Activated T-cell treated with anti-CD3 and anti-CD28 coated beads, Interleukin-2, amount 50 U/mL, for 24 hours (primary cell): ENCODE measurements at regions not wholly inside any gene's neighbourhood (a gene's known extent, or its start where the extent isn't known, plus 50 kb on each side); places are given as distances from the start of the nearest gene placed in this dataset.
"Not testable (repeated sequence)": the region's sequence is repeated elsewhere in the genome, so short reads cannot be mapped to it uniquely, and the experiment has no call there.

Experiments
- DNase-seq: peaks from one replicate; pipeline ENCODE4 v3.0.0-alpha.2; 2020
- H3K27ac Mint-ChIP-seq: 2 replicates; pipeline ENCODE4 v1.8.0; 2020; ENCODE audit warnings: mild to moderate bottlenecking, mixed read lengths
- H3K27me3 Mint-ChIP-seq: 2 replicates; pipeline ENCODE4 v1.8.0; 2020; ENCODE audit warnings: mixed read lengths
- H3K36me3 Mint-ChIP-seq: 2 replicates; pipeline ENCODE4 v1.8.0; 2020; ENCODE audit warnings: low read depth, mixed read lengths
- H3K4me1 Mint-ChIP-seq: 2 replicates; pipeline ENCODE4 v1.8.0; 2020; ENCODE audit warnings: low read depth, mixed read lengths
- H3K4me3 Mint-ChIP-seq: 2 replicates; pipeline ENCODE4 v1.8.0; 2020; ENCODE audit warnings: mild to moderate bottlenecking, moderate library complexity, mixed read lengths
- H3K9me3 Mint-ChIP-seq: 2 replicates; pipeline ENCODE4 v1.8.0; 2020; ENCODE audit warnings: mixed read lengths

GRCh38 chr12:63394983-63395382 lies 244.0 kb upstream of the AVPR1A start:
- DNase-seq, result no peak
- H3K27me3 Mint-ChIP-seq, result no peaks in the 10 kb centered on the region
- no peak overlapping the region for H3K4me3 Mint-ChIP-seq
- H3K9me3 Mint-ChIP-seq, result peaks cover 4% of the 10 kb centered on the region
- no peaks in the 10 kb centered on the region for H3K4me1 Mint-ChIP-seq
- H3K27ac Mint-ChIP-seq, result no peak overlapping the region
- H3K36me3 Mint-ChIP-seq, result no peaks in the 10 kb centered on the region

- Mint-ChIP-seq H3K27ac (no peak overlapping the region), H3K4me3 (no peak overlapping the region), H3K27me3 (no peaks in the 10 kb centered on the region), H3K4me1 (no peaks in the 10 kb centered on the region), H3K36me3 (no peaks in the 10 kb centered on the region), H3K9me3 (peaks cover 4% of the 10 kb centered on the region)
- no peak for DNase-seq
These were observed 243.3 kb upstream of the AVPR1A start for GRCh38 chr12:63394349-63394748.

GRCh38 chr12:63389211-63389610 lies 238.2 kb upstream of the AVPR1A start:
- H3K9me3 Mint-ChIP-seq, result no peaks in the 10 kb centered on the region
- no peak overlapping the region for H3K4me3 Mint-ChIP-seq
- DNase-seq, result no peak
- no peaks in the 10 kb centered on the region for H3K36me3 Mint-ChIP-seq
- no peaks in the 10 kb centered on the region for H3K27me3 Mint-ChIP-seq
- no peak overlapping the region for H3K27ac Mint-ChIP-seq
- H3K4me1 Mint-ChIP-seq, result no peaks in the 10 kb centered on the region

- Mint-ChIP-seq H3K4me1 (no peaks in the 10 kb centered on the region), H3K27me3 (no peaks in the 10 kb centered on the region), H3K9me3 (no peaks in the 10 kb centered on the region), H3K36me3 (no peaks in the 10 kb centered on the region), H3K4me3 (no peak overlapping the region), H3K27ac (no peak overlapping the region)
- DNase-seq, result no peak
These were observed 236.8 kb upstream of the AVPR1A start for GRCh38 chr12:63387771-63388170.

- Mint-ChIP-seq H3K4me1 (no peaks in the 10 kb centered on the region), H3K36me3 (no peaks in the 10 kb centered on the region), H3K9me3 (no peaks in the 10 kb centered on the region), H3K27me3 (no peaks in the 10 kb centered on the region), H3K27ac (no peak overlapping the region), H3K4me3 (no peak overlapping the region)
- DNase-seq, result no peak
These were observed 231.9 kb upstream of the AVPR1A start for GRCh38 chr12:63382930-63383329.

GRCh38 chr12:63362791-63363190 lies 211.8 kb upstream of the AVPR1A start:
- Mint-ChIP-seq H3K36me3 (no peaks in the 10 kb centered on the region), H3K27ac (no peak overlapping the region), H3K4me1 (no peaks in the 10 kb centered on the region), H3K4me3 (no peak overlapping the region), H3K9me3 (no peaks in the 10 kb centered on the region), H3K27me3 (no peaks in the 10 kb centered on the region)
- DNase-seq, result no peak

GRCh38 chr12:63362166-63362565 lies 211.2 kb upstream of the AVPR1A start:
- Mint-ChIP-seq H3K9me3 (no peaks in the 10 kb centered on the region), H3K27me3 (no peaks in the 10 kb centered on the region)

GRCh38 chr12:63354969-63355368 lies 204.0 kb upstream of the AVPR1A start:
- no peak overlapping the region for H3K27ac Mint-ChIP-seq
- no peaks in the 10 kb centered on the region for H3K36me3 Mint-ChIP-seq
- H3K9me3 Mint-ChIP-seq, result no peaks in the 10 kb centered on the region
- no peak overlapping the region for H3K4me3 Mint-ChIP-seq
- DNase-seq, result no peak
- no peaks in the 10 kb centered on the region for H3K4me1 Mint-ChIP-seq
- H3K27me3 Mint-ChIP-seq, result no peaks in the 10 kb centered on the region

More at GRCh38 chr12:63362166-63362565, 211.2 kb upstream of the AVPR1A start:
- DNase-seq, result no peak
- Mint-ChIP-seq H3K4me1 (no peaks in the 10 kb centered on the region), H3K4me3 (no peak overlapping the region), H3K27ac (no peak overlapping the region), H3K36me3 (no peaks in the 10 kb centered on the region)

GRCh38 chr12:63353559-63353958 lies 202.6 kb upstream of the AVPR1A start:
- no peaks in the 10 kb centered on the region for H3K27me3 Mint-ChIP-seq
- no peaks in the 10 kb centered on the region for H3K36me3 Mint-ChIP-seq
- H3K4me3 Mint-ChIP-seq, result no peak overlapping the region
- DNase-seq, result no peak
- H3K27ac Mint-ChIP-seq, result no peak overlapping the region
- H3K9me3 Mint-ChIP-seq, result no peaks in the 10 kb centered on the region
- H3K4me1 Mint-ChIP-seq, result no peaks in the 10 kb centered on the region

GRCh38 chr12:63351370-63351769 lies 200.4 kb upstream of the AVPR1A start:
- H3K4me3 Mint-ChIP-seq, result no peak overlapping the region
- no peak overlapping the region for H3K27ac Mint-ChIP-seq
- H3K9me3 Mint-ChIP-seq, result no peaks in the 10 kb centered on the region
- DNase-seq, result no peak
- H3K4me1 Mint-ChIP-seq, result no peaks in the 10 kb centered on the region
- H3K27me3 Mint-ChIP-seq, result no peaks in the 10 kb centered on the region
- no peaks in the 10 kb centered on the region for H3K36me3 Mint-ChIP-seq

GRCh38 chr12:63348556-63348955 lies 197.6 kb upstream of the AVPR1A start:
- no peak for DNase-seq
- no peaks in the 10 kb centered on the region for H3K9me3 Mint-ChIP-seq
- H3K27me3 Mint-ChIP-seq, result no peaks in the 10 kb centered on the region
- H3K4me1 Mint-ChIP-seq, result no peaks in the 10 kb centered on the region
- H3K27ac Mint-ChIP-seq, result no peak overlapping the region
- no peaks in the 10 kb centered on the region for H3K36me3 Mint-ChIP-seq
- H3K4me3 Mint-ChIP-seq, result no peak overlapping the region

GRCh38 chr12:63337158-63337557 lies 186.2 kb upstream of the AVPR1A start:
- not testable (repeated sequence) for DNase-seq, H3K27me3 Mint-ChIP-seq, H3K27ac Mint-ChIP-seq, H3K4me1 Mint-ChIP-seq, H3K4me3 Mint-ChIP-seq, H3K36me3 Mint-ChIP-seq
- H3K9me3 Mint-ChIP-seq, result peaks cover 10% of the 10 kb centered on the region

GRCh38 chr12:63326260-63326659 lies 175.3 kb upstream of the AVPR1A start:
- DNase-seq, result no peak
- Mint-ChIP-seq H3K4me3 (no peak overlapping the region), H3K4me1 (peaks cover 7% of the 10 kb centered on the region), H3K9me3 (no peaks in the 10 kb centered on the region), H3K27ac (no peak overlapping the region), H3K36me3 (no peaks in the 10 kb centered on the region), H3K27me3 (no peaks in the 10 kb centered on the region)

- peaks cover 9% of the 10 kb centered on the region for H3K4me1 Mint-ChIP-seq
- no peaks in the 10 kb centered on the region for H3K27me3 Mint-ChIP-seq
- H3K27ac Mint-ChIP-seq, result no peak overlapping the region
- H3K4me3 Mint-ChIP-seq, result no peak overlapping the region
- no peaks in the 10 kb centered on the region for H3K9me3 Mint-ChIP-seq
- DNase-seq, result no peak
- H3K36me3 Mint-ChIP-seq, result no peaks in the 10 kb centered on the region
These were observed 174.8 kb upstream of the AVPR1A start for GRCh38 chr12:63325757-63326156.

GRCh38 chr12:63323942-63324341 lies 172.9 kb upstream of the AVPR1A start:
- H3K9me3 Mint-ChIP-seq, result no peaks in the 10 kb centered on the region
- DNase-seq, result no peak
- H3K27me3 Mint-ChIP-seq, result no peaks in the 10 kb centered on the region
- no peak overlapping the region for H3K4me3 Mint-ChIP-seq
- H3K36me3 Mint-ChIP-seq, result no peaks in the 10 kb centered on the region
- H3K4me1 Mint-ChIP-seq, result peaks cover 10% of the 10 kb centered on the region
- H3K27ac Mint-ChIP-seq, result no peak overlapping the region

GRCh38 chr12:63321373-63321772 lies 170.4 kb upstream of the AVPR1A start:
- no peak overlapping the region for H3K27ac Mint-ChIP-seq
- H3K27me3 Mint-ChIP-seq, result no peaks in the 10 kb centered on the region
- no peak overlapping the region for H3K4me3 Mint-ChIP-seq
- peaks cover 10% of the 10 kb centered on the region for H3K4me1 Mint-ChIP-seq
- DNase-seq, result no peak
- H3K9me3 Mint-ChIP-seq, result no peaks in the 10 kb centered on the region
- no peaks in the 10 kb centered on the region for H3K36me3 Mint-ChIP-seq
